Neural cell (in vitro differentiated cells): ENCODE measurements at regions not wholly inside any gene's neighbourhood (a gene's known extent, or its start where the extent isn't known, plus 50 kb on each side); places are given as distances from the start of the nearest gene placed in this dataset.

Source experiments
- H2AFZ ChIP-seq: fragments of 200-600, 300-800 bp; sonication (generic), shearing (Covaris generic); 2 replicates; pipeline ENCODE4 v1.6.0; 2014; ENCODE audit warnings: low read depth, mild to moderate bottlenecking, antibody characterized with exemption, low read length, moderate library complexity
- H3F3A ChIP-seq: fragments of 200-600 bp; shearing (Covaris generic); 2 replicates; pipeline ENCODE4 v1.6.1; 2016; ENCODE audit warnings: mild to moderate bottlenecking, moderate library complexity, mixed read lengths, antibody characterized with exemption, low read length; ENCODE audit not compliant: insufficient read depth, poor library complexity, severe bottlenecking
- H3K27ac ChIP-seq: fragments of 200-600, 300-800 bp; sonication (generic), shearing (Covaris generic); 2 replicates; pipeline ENCODE4 v1.5.1; 2014; ENCODE audit warnings: mild to moderate bottlenecking, low read length, moderate library complexity
- H3K27me3 ChIP-seq: fragments of 300-800, 200-600 bp; sonication (generic), shearing (Covaris generic); 2 replicates; pipeline ENCODE4 v1.6.0; 2014; ENCODE audit warnings: mild to moderate bottlenecking, low read depth, low read length, moderate library complexity; ENCODE audit not compliant: insufficient read depth
- H3K36me3 ChIP-seq: fragments of 300-800, 200-600 bp; sonication (generic), shearing (Covaris generic); 2 replicates; pipeline ENCODE4 v1.5.1; 2014; ENCODE audit warnings: mild to moderate bottlenecking, antibody characterized with exemption, low read length, moderate library complexity; ENCODE audit not compliant: insufficient read depth
- H3K4me2 ChIP-seq: fragments of 300-800, 200-600 bp; sonication (generic), shearing (Covaris generic); 2 replicates; pipeline ENCODE4 v1.6.0; 2014; ENCODE audit warnings: mild to moderate bottlenecking, low read length
- H3K4me3 ChIP-seq: fragments of 300-800, 200-600 bp; sonication (generic), shearing (Covaris generic); 2 replicates; pipeline ENCODE4 v1.5.1; 2014; ENCODE audit warnings: mild to moderate bottlenecking, low read length, moderate library complexity
- H3K79me2 ChIP-seq: fragments of 200-600 bp; shearing (Covaris generic); replicated peaks from 2 replicates; pipeline ENCODE4 v1.6.0; 2014; ENCODE audit warnings: mild to moderate bottlenecking, low read length, moderate library complexity; ENCODE audit not compliant: insufficient read depth
- H3K9ac ChIP-seq: fragments of 300-800, 200-600 bp; sonication (generic), shearing (Covaris generic); 2 replicates; pipeline ENCODE4 v1.6.1; 2016; ENCODE audit warnings: mild to moderate bottlenecking, low read length, mixed read lengths
- H3K9me2 ChIP-seq: fragments of 200-600 bp; shearing (Covaris generic); 2 replicates; pipeline ENCODE4 v1.6.1; 2016; ENCODE audit warnings: mild to moderate bottlenecking, low read length, mixed read lengths; ENCODE audit not compliant: insufficient read depth
- H3K9me3 ChIP-seq: fragments of 200-600, 300-800 bp; sonication (generic), shearing (Covaris generic); 2 replicates; pipeline ENCODE4 v1.6.1; 2016; ENCODE audit warnings: mild to moderate bottlenecking, mixed run types, low read length, moderate library complexity, mixed read lengths
- H4K20me1 ChIP-seq: fragments of 200-600 bp; shearing (Covaris generic); 2 replicates; pipeline ENCODE4 v1.6.1; 2016; ENCODE audit warnings: mild to moderate bottlenecking, mixed run types; ENCODE audit not compliant: insufficient read depth
- EP300 ChIP-seq: fragments of 450-650 bp; conservative IDR thresholded peaks from 2 replicates; pipeline ENCODE4 v1.6.1; 2014; ENCODE audit warnings: antibody characterized with exemption, mild to moderate bottlenecking, moderate library complexity; ENCODE audit not compliant: poor library complexity, severe bottlenecking
- EZH2 ChIP-seq: fragments of 200-600, 300-800 bp; shearing (Covaris generic), sonication (generic); IDR thresholded peaks from 2 replicates; pipeline ENCODE4 v1.6.1; 2014; ENCODE audit warnings: antibody characterized with exemption, low read length, borderline replicate concordance, mild to moderate bottlenecking; ENCODE audit not compliant: insufficient read depth, poor library complexity, severe bottlenecking
- MXI1 ChIP-seq: fragments of 450-650 bp; conservative IDR thresholded peaks from 2 replicates; pipeline ENCODE4 v1.6.1; 2014; ENCODE audit warnings: antibody characterized with exemption, mild to moderate bottlenecking; ENCODE audit not compliant: poor library complexity, severe bottlenecking
- POLR2AphosphoS5 ChIP-seq: IDR thresholded peaks from 2 replicates; pipeline ENCODE4 v1.6.1; 2012
- RAD21 ChIP-seq: fragments of 450-650 bp; conservative IDR thresholded peaks from 2 replicates; pipeline ENCODE4 v1.6.1; 2014; ENCODE audit warnings: antibody characterized with exemption, mild to moderate bottlenecking, moderate library complexity
- SMC3 ChIP-seq: fragments of 450-650 bp; conservative IDR thresholded peaks from 2 replicates; pipeline ENCODE4 v1.6.1; 2014; ENCODE audit warnings: antibody characterized with exemption, mild to moderate bottlenecking, moderate library complexity; ENCODE audit not compliant: poor library complexity
- TAF1 ChIP-seq: IDR thresholded peaks from 2 replicates; pipeline ENCODE4 v1.6.1; 2012; ENCODE audit warnings: low read depth
- TF ChIP-seq, protein P1 (sequence below): IDR thresholded peaks from 2 replicates; pipeline ENCODE4 v1.6.1; 2012; ENCODE audit warnings: borderline replicate concordance
- TF ChIP-seq, protein P2 (sequence below): fragments of 450-650 bp; IDR thresholded peaks from 2 replicates; pipeline ENCODE4 v1.5.1; 2014; ENCODE audit warnings: antibody characterized with exemption, mild to moderate bottlenecking, moderate library complexity; ENCODE audit not compliant: poor library complexity, severe bottlenecking

DNA sequence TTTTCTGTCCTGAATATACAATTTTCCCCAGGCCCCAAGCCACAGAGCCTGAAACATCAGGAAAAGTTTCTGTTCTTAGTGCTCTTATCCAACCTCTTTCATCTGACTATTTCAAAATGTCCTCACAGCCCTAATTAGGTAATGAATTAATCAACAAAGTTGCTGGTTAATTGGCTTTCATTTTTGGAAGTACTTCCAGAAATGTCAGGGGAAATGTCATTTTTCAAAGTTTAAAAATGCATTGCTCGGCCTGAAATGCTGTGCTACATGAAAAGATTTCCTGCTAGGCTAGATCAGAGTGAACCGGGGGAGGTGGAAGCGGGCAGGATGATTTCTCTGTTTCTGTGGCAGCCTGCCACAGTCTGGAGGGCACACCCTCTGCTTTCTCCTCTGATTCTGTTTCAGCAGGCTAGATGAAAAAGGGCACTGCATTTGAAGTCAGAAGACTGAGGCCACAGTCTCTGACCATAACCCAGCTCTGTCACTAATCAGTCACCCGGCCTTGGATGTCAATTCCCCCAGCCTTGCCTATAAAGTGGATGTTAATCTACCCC is 55.9 kb upstream of the BARX1 start:
- Histone ChIP-seq H3K4me2 (no peak overlapping the region), H3K9me2 (no peaks in the 10 kb centered on the region), H3K4me3 (no peak overlapping the region), H3K27ac (no peak overlapping the region), H3K79me2 (no peaks in the 10 kb centered on the region), H3K36me3 (no peaks in the 10 kb centered on the region), H3F3A (no peaks in the 10 kb centered on the region), H3K9me3 (no peaks in the 10 kb centered on the region), H2AFZ (no peak overlapping the region), H3K27me3 (no peaks in the 10 kb centered on the region), H3K9ac (no peak overlapping the region), H4K20me1 (no peaks in the 10 kb centered on the region)
- TF ChIP-seq POLR2AphosphoS5 (no peak), MXI1 (no peak), EZH2 (no peak), EP300 (no peak), TAF1 (no peak), SMC3 (no peak), RAD21 (no peak)
- TF ChIP-seq, protein P1, sequence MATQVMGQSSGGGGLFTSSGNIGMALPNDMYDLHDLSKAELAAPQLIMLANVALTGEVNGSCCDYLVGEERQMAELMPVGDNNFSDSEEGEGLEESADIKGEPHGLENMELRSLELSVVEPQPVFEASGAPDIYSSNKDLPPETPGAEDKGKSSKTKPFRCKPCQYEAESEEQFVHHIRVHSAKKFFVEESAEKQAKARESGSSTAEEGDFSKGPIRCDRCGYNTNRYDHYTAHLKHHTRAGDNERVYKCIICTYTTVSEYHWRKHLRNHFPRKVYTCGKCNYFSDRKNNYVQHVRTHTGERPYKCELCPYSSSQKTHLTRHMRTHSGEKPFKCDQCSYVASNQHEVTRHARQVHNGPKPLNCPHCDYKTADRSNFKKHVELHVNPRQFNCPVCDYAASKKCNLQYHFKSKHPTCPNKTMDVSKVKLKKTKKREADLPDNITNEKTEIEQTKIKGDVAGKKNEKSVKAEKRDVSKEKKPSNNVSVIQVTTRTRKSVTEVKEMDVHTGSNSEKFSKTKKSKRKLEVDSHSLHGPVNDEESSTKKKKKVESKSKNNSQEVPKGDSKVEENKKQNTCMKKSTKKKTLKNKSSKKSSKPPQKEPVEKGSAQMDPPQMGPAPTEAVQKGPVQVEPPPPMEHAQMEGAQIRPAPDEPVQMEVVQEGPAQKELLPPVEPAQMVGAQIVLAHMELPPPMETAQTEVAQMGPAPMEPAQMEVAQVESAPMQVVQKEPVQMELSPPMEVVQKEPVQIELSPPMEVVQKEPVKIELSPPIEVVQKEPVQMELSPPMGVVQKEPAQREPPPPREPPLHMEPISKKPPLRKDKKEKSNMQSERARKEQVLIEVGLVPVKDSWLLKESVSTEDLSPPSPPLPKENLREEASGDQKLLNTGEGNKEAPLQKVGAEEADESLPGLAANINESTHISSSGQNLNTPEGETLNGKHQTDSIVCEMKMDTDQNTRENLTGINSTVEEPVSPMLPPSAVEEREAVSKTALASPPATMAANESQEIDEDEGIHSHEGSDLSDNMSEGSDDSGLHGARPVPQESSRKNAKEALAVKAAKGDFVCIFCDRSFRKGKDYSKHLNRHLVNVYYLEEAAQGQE, result no peak
- TF ChIP-seq, protein P2, sequence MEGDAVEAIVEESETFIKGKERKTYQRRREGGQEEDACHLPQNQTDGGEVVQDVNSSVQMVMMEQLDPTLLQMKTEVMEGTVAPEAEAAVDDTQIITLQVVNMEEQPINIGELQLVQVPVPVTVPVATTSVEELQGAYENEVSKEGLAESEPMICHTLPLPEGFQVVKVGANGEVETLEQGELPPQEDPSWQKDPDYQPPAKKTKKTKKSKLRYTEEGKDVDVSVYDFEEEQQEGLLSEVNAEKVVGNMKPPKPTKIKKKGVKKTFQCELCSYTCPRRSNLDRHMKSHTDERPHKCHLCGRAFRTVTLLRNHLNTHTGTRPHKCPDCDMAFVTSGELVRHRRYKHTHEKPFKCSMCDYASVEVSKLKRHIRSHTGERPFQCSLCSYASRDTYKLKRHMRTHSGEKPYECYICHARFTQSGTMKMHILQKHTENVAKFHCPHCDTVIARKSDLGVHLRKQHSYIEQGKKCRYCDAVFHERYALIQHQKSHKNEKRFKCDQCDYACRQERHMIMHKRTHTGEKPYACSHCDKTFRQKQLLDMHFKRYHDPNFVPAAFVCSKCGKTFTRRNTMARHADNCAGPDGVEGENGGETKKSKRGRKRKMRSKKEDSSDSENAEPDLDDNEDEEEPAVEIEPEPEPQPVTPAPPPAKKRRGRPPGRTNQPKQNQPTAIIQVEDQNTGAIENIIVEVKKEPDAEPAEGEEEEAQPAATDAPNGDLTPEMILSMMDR, result no peak

DNA sequence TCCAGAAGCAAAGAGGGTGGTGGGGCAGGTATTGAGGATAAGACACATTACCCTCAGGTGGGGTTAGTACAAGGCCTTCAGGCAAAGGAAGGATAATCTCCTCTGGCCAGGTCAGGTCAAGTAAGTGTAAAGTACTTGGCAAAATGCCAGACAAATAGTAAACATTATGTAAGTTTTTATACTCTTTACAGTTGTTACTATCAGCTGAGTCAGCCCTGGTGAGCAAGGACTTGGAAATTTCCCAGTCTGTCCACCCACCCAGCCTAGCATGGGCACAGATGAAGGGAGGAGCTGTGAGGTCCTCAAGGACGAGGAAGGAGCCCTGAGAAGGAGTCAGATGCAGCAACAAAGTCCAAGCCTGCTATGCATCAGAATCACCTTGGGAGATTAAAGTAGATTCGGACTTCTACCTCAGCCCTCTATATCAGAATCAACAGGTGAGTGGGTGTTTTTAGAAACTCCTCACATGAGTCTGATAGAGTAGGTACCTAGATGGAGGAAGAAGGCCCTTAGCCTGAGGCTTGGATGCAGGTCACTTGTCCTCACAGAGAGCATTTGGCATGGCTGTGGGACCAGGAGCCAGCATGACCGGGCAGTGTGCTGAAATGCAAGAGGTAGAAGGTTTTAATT is 50.2 kb upstream of the BARX1 start:
- Histone ChIP-seq H3K4me3 (no peak overlapping the region), H3F3A (no peaks in the 10 kb centered on the region), H3K36me3 (no peaks in the 10 kb centered on the region), H3K9me3 (no peaks in the 10 kb centered on the region), H3K9me2 (no peaks in the 10 kb centered on the region), H3K27me3 (no peaks in the 10 kb centered on the region), H4K20me1 (no peaks in the 10 kb centered on the region), H2AFZ (no peak overlapping the region), H3K4me2 (no peak overlapping the region), H3K9ac (no peak overlapping the region), H3K79me2 (no peaks in the 10 kb centered on the region), H3K27ac (no peak overlapping the region)
- TF ChIP-seq SMC3 (no peak), MXI1 (no peak), EP300 (no peak), TAF1 (no peak), POLR2AphosphoS5 (no peak)
- TF ChIP-seq, protein P1, result no peak
- TF ChIP-seq, protein P2, result no peak
